Brain microvascular endothelial cell (primary cell): ENCODE measurements at regions not wholly inside any gene's neighbourhood (a gene's known extent, or its start where the extent isn't known, plus 50 kb on each side); places are given as distances from the start of the nearest gene placed in this dataset.

Source experiments
- DNase-seq: peaks from one replicate; pipeline ENCODE4 v3.0.0-alpha.2; 2020
- H3K27ac ChIP-seq: fragments of 250-450 bp; sonication (Bioruptor Pico); 2 replicates; pipeline ENCODE4 v1.5.1; 2020; ENCODE audit warnings: mild to moderate bottlenecking, moderate library complexity
- H3K27me3 ChIP-seq: fragments of 250-450 bp; sonication (Bioruptor Pico); replicated peaks from 2 replicates; pipeline ENCODE4 v1.5.1; 2020; ENCODE audit warnings: mild to moderate bottlenecking
- H3K36me3 ChIP-seq: fragments of 250-450 bp; sonication (Bioruptor Pico); replicated peaks from 2 replicates; pipeline ENCODE4 v1.5.1; 2020; ENCODE audit warnings: mild to moderate bottlenecking
- H3K4me3 ChIP-seq: 2 replicates; pipeline ENCODE4 v1.5.1; 2011; ENCODE audit warnings: low read depth, mild to moderate bottlenecking, control low read depth, low read length, moderate library complexity
- in situ Hi-C: cut with HindIII; loops from 2 replicates; pipeline ENCODE4 v1.10.0; 2017; ENCODE audit warnings: low sequenced_read_pairs, low pct_ligation_motif_present
- TF ChIP-seq, protein P1 (sequence below): IDR thresholded peaks from 2 replicates; pipeline ENCODE4 v1.5.1; 2011; ENCODE audit warnings: low read depth, mild to moderate bottlenecking, moderate library complexity, low read length, control low read depth, inconsistent platforms; ENCODE audit errors: missing control alignments

DNA sequence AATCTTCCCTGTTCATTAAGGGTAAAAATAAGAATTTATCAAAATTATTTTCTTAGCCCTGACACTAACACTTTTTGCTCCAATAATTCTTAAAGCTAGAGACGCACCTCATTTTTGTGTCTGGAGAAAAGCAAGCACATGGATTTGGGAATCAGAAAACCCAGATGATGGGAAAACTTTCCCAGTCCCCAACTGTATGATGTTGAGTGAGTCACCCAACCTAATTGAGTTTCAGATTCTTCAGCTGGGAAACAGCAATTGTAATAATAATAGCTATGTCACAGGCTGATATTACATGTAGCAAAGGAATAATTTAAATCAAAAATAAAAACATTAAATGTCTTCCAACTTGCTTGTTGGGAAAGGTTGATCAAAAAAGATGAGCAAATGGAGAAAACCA, 159.0 kb downstream of the MIS18A start:
- Histone ChIP-seq H3K36me3 (no peaks in the 10 kb centered on the region), H3K27me3 (no peaks in the 10 kb centered on the region), H3K27ac (no peak overlapping the region), H3K4me3 (no peak overlapping the region)
- in situ Hi-C loops, result no loop called here
- TF ChIP-seq, protein P1, sequence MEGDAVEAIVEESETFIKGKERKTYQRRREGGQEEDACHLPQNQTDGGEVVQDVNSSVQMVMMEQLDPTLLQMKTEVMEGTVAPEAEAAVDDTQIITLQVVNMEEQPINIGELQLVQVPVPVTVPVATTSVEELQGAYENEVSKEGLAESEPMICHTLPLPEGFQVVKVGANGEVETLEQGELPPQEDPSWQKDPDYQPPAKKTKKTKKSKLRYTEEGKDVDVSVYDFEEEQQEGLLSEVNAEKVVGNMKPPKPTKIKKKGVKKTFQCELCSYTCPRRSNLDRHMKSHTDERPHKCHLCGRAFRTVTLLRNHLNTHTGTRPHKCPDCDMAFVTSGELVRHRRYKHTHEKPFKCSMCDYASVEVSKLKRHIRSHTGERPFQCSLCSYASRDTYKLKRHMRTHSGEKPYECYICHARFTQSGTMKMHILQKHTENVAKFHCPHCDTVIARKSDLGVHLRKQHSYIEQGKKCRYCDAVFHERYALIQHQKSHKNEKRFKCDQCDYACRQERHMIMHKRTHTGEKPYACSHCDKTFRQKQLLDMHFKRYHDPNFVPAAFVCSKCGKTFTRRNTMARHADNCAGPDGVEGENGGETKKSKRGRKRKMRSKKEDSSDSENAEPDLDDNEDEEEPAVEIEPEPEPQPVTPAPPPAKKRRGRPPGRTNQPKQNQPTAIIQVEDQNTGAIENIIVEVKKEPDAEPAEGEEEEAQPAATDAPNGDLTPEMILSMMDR, result no peak
- no peak for DNase-seq

DNA sequence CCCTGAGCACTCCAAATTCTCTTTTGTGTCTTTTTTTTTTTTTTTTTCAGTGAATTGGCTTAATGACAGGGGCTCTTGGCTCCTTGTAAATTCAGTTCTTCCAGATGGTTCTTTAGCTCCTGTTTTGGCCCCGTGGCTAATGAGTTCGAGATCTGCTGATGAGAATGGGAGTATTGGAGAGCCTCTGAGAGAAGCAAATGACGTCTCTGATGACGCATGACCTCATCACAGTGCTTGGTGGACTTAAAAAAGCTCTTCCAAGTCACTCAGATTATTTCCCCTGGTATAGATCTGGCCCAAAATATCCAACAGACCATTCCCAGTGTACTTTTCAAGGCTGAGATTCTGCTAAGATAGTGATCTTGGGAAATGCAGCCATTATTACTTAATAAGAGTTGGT, 159.5 kb downstream of the MIS18A start:
- Histone ChIP-seq H3K27ac (no peak overlapping the region), H3K27me3 (no peaks in the 10 kb centered on the region), H3K4me3 (no peak overlapping the region), H3K36me3 (no peaks in the 10 kb centered on the region)
- in situ Hi-C loops, result no loop called here
- no peak for DNase-seq
- TF ChIP-seq, protein P1, result no peak

DNA sequence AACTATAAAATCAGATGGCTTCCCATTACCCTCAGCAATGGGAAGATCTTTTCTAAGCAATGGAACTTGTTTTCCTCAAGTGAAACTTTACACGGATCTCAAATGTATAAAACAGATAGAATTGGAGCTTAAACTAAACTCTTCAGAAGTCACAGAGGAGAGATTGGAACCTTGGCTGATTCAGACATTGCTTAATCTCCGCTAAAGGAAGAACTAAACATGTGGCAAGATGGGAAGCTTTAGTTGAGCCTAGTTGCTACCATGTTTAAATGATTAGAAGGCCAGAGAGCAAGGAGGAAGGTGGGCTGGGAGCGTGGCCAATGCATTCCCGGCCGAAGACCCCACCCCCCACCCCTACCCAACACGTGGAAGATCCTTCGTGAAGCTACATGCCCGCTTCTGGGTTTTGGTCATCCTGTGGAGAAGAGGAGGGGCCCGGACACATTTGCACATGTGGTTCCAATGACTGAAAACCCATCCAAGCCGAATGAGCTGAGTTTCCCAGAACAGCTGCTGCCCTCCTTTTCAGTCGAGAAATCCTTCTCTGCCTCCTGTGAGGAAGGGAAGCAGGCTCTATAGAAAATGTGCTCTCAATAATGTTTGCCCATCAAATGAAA, 164.3 kb downstream of the MIS18A start:
- H3K27me3 ChIP-seq, result no peaks in the 10 kb centered on the region
- TF ChIP-seq, protein P1, result no peak
- no peaks in the 10 kb centered on the region for H3K36me3 ChIP-seq
- in situ Hi-C loops, result no loop called here
- H3K4me3 ChIP-seq, result no peak overlapping the region
- no peak overlapping the region for H3K27ac ChIP-seq
- DNase-seq, result no peak

DNA sequence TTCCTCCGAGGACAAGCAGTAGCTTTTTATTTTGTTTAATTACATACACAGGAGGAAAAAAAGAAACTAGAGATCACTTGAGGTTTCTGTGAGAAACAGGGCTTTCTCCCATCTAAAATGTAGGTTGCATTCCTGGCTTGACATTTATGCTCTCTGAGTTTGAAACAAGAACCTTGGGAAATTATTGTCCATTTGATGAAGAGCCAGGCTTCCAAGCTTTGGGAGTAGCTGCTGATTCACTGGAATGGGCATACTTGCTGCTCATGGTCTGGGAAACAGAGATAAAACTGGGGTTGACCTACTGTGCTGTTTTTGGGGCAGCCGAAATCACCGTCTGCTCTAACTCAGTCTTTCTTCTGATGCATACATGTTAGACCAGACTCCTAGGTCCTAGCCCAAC, 165.4 kb downstream of the MIS18A start:
- H3K36me3 ChIP-seq, result no peaks in the 10 kb centered on the region
- in situ Hi-C loops, result no loop called here
- H3K4me3 ChIP-seq, result no peak overlapping the region
- TF ChIP-seq, protein P1, result no peak
- no peak overlapping the region for H3K27ac ChIP-seq
- DNase-seq, result no peak
- no peaks in the 10 kb centered on the region for H3K27me3 ChIP-seq

DNA sequence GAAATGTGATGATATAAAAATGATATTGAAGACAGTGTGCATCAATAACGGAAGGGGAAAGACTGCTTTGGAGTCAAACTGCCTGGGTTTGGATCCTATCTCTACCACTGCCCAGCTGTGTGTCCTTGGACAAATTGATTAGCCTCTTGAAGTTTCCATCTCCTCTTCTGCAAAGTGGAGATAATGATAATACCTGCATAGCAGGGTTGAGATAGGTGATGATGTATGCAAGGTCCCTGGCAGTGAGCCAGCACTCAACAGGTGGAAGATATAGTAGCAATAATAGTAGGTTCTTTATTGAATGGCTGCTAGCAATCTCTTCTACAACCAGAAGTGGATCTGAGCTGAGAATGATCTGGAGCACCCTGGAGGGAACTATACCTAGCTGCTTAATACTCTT, 166.7 kb downstream of the MIS18A start:
- no peak for DNase-seq
- no peak overlapping the region for H3K27ac ChIP-seq
- no peaks in the 10 kb centered on the region for H3K27me3 ChIP-seq
- H3K36me3 ChIP-seq, result no peaks in the 10 kb centered on the region
- no peak overlapping the region for H3K4me3 ChIP-seq
- in situ Hi-C loops, result no loop called here
- TF ChIP-seq, protein P1, result no peak

DNA sequence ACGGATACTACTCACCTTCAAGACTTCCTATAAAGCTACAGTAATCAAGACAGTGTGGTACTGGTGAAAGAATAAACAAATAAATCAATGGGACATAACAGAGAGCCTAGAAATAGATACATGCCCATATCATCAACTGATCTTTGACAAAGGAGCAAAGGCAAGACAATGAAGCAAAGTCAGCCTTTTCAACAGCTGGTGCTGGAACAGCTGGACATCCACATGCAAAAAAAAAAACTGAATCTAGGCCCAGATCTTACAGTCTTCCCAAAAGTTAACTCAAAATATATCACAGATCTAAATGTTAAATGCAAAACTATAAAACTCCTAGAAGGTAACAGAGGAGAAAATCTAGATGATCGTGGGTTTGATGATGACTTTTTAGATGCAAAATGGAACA, 170.3 kb downstream of the MIS18A start:
- DNase-seq, result no peak
- TF ChIP-seq, protein P1, result no peak
- in situ Hi-C loops, result no loop called here
- Histone ChIP-seq H3K36me3 (no peaks in the 10 kb centered on the region), H3K27me3 (no peaks in the 10 kb centered on the region), H3K27ac (no peak overlapping the region), H3K4me3 (no peak overlapping the region)
